HepG2 (cell line): ENCODE measurements at regions not wholly inside any gene's neighbourhood (a gene's known extent, or its start where the extent isn't known, plus 50 kb on each side); places are given as distances from the start of the nearest gene placed in this dataset.

Experiments
- ATAC-seq: fragments of 200-7000 bp; cut with Tn5 transposase; 3 replicates; pipeline ENCODE4 v1.9.1; 2020; ENCODE audit warnings: mild to moderate bottlenecking, moderate library complexity
- BruUV-seq: library from RNA; stranded (reverse); fragments of 400-500 nt; replicated peaks from 2 replicates; lab custom pipeline; 2021; lab: Mats Ljungman, UMichigan
- CTCF ChIA-PET: fragments of 300-600 bp; formaldehyde crosslinking; extraction: SDS; loops from one replicate; lab custom pipeline; 2021; ENCODE audit warnings: low total read pairs, inconsistent platforms, low intra/inter-chr PET ratio; lab: Yijun Ruan, JAX
- POLR2A ChIA-PET: fragments of 350-600 bp; sonication (Branson Sonifier 250); formaldehyde crosslinking; loops from one replicate; lab custom pipeline; 2020; ENCODE audit warnings: antibody characterized with exemption, inconsistent platforms; lab: Yijun Ruan, JAX
- DNase-seq: peaks from one replicate; pipeline ENCODE4 v3.0.0-alpha.2; 2015; ENCODE audit warnings: low spot score
- FAIRE-seq: peaks from 3 replicates; lab custom pipeline; 2011; peaks lifted over from hg19 to GRCh38; lab: Jason Lieb, UNC
- H2AFZ ChIP-seq: one replicate; pipeline ENCODE4 v1.6.1; 2011; ENCODE audit warnings: low read length, inconsistent platforms
- H3K27ac ChIP-seq: fragments of 300-600 bp; 3 replicates; pipeline ENCODE4 v1.8.0; 2011; ENCODE audit warnings: mixed run types, mild to moderate bottlenecking, mixed read lengths, low read length, inconsistent platforms; ENCODE audit not compliant: insufficient read depth; ENCODE audit errors: extremely low read length
- H3K27me3 ChIP-seq, 2 experiments: fragments of 200-600 bp in 1 of 2; 2 replicates in 1 of 2; 3 replicates in 1 of 2; pipeline versions ENCODE4 v1.6.0 to v1.8.0; 2011; ENCODE audit warnings: low read length in 2 of 2, mild to moderate bottlenecking in 2 of 2, moderate library complexity in 2 of 2, inconsistent platforms in 1 of 2; ENCODE audit not compliant: insufficient read depth in 2 of 2, control insufficient read depth in 1 of 2
- H3K36me3 ChIP-seq, 2 experiments: fragments of 200-600 bp in 1 of 2; replicated peaks in 1 of 2; 2 replicates in 1 of 2; 3 replicates in 1 of 2; pipeline versions ENCODE4 v1.5.1 to v1.8.0; 2011; ENCODE audit warnings: low read length in 2 of 2, inconsistent platforms in 1 of 2; ENCODE audit not compliant: insufficient read depth in 2 of 2, control insufficient read depth in 1 of 2
- H3K4me1 ChIP-seq: 2 replicates; pipeline ENCODE4 v1.5.1; 2012; ENCODE audit warnings: low read length, inconsistent platforms; ENCODE audit not compliant: insufficient read depth
- H3K4me2 ChIP-seq: 2 replicates; pipeline ENCODE4 v1.6.0; 2011; ENCODE audit warnings: low read depth, low read length, inconsistent platforms
- H3K4me3 ChIP-seq, 3 experiments: fragments of 200-600 bp in 1 of 3; sonication (generic), shearing (Covaris generic) in 1 of 3; replicated peaks in 1 of 3; 2 replicates each; pipeline ENCODE4 v1.5.1; 2011 to 2016; ENCODE audit warnings: low read length in 3 of 3, inconsistent platforms in 2 of 3, low read depth in 2 of 3, mild to moderate bottlenecking in 2 of 3, control low read depth in 1 of 3, mixed read lengths in 1 of 3; ENCODE audit not compliant: insufficient read depth in 1 of 3
- H3K79me2 ChIP-seq: one replicate; pipeline ENCODE4 v1.6.1; 2011; ENCODE audit warnings: low read length, inconsistent platforms; ENCODE audit not compliant: insufficient read depth
- H3K9ac ChIP-seq: 2 replicates; pipeline ENCODE4 v1.6.0; 2011; ENCODE audit warnings: mild to moderate bottlenecking, low read depth, low read length, inconsistent platforms; ENCODE audit not compliant: insufficient read depth
- H3K9me3 ChIP-seq: 2 replicates; pipeline ENCODE4 v1.5.1; 2012; ENCODE audit warnings: mild to moderate bottlenecking, low read length
- H4K20me1 ChIP-seq: 2 replicates; pipeline ENCODE4 v1.6.0; 2011; ENCODE audit warnings: inconsistent platforms, mild to moderate bottlenecking, low read length, moderate library complexity; ENCODE audit not compliant: insufficient read depth
- KDM5A ChIP-seq: fragments of 200-600 bp; sonication (generic); IDR thresholded peaks from 2 replicates; pipeline ENCODE4 v1.7.0; 2018; ENCODE audit warnings: antibody characterized with exemption, mild to moderate bottlenecking, low read length, borderline replicate concordance
- NFKBIZ ChIP-seq: IDR thresholded peaks from 2 replicates; pipeline ENCODE4 v1.6.1; 2018; ENCODE audit warnings: missing genetic modification reagents, missing compliant biosample characterization
- POLR2A ChIP-seq, 2 experiments: IDR thresholded peaks; 2 replicates each; pipeline ENCODE4 v1.6.1; 2011; ENCODE audit warnings: low read depth in 2 of 2, low read length in 2 of 2, mild to moderate bottlenecking in 1 of 2, moderate library complexity in 1 of 2; ENCODE audit not compliant: insufficient read depth in 1 of 2
- SNAI1 ChIP-seq: sonication (generic); formaldehyde crosslinking; IDR thresholded peaks from 2 replicates; pipeline ENCODE4 v1.5.0; 2020; ENCODE audit warnings: mild to moderate bottlenecking, missing genetic modification reagents, borderline replicate concordance
- THAP11 ChIP-seq: IDR thresholded peaks from 2 replicates; pipeline ENCODE4 v1.6.1; 2016; ENCODE audit warnings: missing biosample characterization, missing genetic modification reagents
- ZNF788 ChIP-seq: sonication (generic); formaldehyde crosslinking; IDR thresholded peaks from 2 replicates; pipeline ENCODE4 v1.5.0; 2020; ENCODE audit warnings: mild to moderate bottlenecking, missing genetic modification reagents, borderline replicate concordance
- ZZZ3 ChIP-seq: sonication (generic); formaldehyde crosslinking; IDR thresholded peaks from 2 replicates; pipeline ENCODE4 v1.4.0; 2020; ENCODE audit warnings: missing genetic modification reagents, mild to moderate bottlenecking, borderline replicate concordance
- WGBS: methylation state at CpG from one replicate; pipeline ENCODE4 v1.1.6; 2017; ENCODE audit warnings: low lambda C conversion rate; 5-methylcytosine and 5-hydroxymethylcytosine counted together
- in situ Hi-C: cut with HindIII; loops from 2 replicates; pipeline ENCODE4 v1.10.0; 2017; ENCODE audit warnings: low pct_unique_long_range_greater_than_20kb; ENCODE audit not compliant: extremely low pct_ligation_motif_present
- intact Hi-C: fragments of 100-400 bp; cut with micrococcal nuclease; formaldehyde crosslinking; loops from one replicate; pipeline ENCODE4 v1.10.0; 2022; ENCODE audit not compliant: unreplicated experiment
- TF ChIP-seq, protein P1 (sequence below): sonication (generic); formaldehyde crosslinking; IDR thresholded peaks from 2 replicates; pipeline ENCODE4 v1.5.1; 2020; ENCODE audit warnings: mild to moderate bottlenecking, missing genetic modification reagents

DNA sequence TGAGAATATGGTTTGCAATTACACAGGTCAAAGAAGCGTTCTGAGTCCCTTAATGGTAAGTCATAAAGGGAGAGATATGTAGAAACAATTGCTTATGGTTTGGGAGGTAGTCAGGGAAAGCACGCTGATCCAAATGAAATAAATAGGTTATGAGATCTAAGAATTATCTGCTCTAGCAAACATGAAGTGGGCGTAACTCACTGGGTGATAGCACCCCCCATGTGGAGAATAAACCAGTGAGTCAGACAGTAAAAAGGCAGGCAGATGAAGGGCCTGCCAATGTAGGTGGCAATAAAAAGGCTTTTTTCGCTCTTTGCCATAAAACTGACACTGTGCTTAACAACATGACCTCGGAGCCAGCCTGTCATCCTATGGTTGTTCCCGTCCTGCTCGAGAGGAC, 306.9 kb downstream of the GLRX3 start (continued):
- TF ChIP-seq, protein P1, sequence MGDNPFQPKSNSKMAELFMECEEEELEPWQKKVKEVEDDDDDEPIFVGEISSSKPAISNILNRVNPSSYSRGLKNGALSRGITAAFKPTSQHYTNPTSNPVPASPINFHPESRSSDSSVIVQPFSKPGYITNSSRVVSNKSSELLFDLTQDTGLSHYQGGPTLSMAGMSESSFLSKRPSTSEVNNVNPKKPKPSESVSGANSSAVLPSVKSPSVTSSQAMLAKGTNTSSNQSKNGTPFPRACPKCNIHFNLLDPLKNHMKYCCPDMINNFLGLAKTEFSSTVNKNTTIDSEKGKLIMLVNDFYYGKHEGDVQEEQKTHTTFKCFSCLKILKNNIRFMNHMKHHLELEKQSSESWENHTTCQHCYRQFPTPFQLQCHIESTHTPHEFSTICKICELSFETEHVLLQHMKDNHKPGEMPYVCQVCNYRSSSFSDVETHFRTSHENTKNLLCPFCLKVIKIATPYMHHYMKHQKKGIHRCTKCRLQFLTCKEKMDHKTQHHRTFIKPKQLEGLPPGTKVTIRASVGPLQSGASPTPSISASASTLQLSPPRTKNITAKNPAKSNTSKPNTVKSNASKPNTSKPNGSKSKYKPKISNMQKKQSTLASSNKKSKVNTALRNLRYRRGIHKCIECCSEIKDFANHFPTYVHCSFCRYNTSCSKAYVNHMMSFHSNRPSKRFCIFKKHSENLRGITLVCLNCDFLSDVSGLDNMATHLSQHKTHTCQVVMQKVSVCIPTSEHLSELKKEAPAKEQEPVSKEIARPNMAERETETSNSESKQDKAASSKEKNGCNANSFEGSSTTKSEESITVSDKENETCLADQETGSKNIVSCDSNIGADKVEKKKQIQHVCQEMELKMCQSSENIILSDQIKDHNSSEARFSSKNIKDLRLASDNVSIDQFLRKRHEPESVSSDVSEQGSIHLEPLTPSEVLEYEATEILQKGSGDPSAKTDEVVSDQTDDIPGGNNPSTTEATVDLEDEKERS (CRISPR knock-in tag) = no peak
- TF ChIP-seq ZNF788 (no peak), POLR2A (IDR thresholded peaks at IDR 0.05; ENCODE audit: insufficient read depth in 1 of 2, low read depth in 2 of 2, low read length in 2 of 2) (no peak)

DNA sequence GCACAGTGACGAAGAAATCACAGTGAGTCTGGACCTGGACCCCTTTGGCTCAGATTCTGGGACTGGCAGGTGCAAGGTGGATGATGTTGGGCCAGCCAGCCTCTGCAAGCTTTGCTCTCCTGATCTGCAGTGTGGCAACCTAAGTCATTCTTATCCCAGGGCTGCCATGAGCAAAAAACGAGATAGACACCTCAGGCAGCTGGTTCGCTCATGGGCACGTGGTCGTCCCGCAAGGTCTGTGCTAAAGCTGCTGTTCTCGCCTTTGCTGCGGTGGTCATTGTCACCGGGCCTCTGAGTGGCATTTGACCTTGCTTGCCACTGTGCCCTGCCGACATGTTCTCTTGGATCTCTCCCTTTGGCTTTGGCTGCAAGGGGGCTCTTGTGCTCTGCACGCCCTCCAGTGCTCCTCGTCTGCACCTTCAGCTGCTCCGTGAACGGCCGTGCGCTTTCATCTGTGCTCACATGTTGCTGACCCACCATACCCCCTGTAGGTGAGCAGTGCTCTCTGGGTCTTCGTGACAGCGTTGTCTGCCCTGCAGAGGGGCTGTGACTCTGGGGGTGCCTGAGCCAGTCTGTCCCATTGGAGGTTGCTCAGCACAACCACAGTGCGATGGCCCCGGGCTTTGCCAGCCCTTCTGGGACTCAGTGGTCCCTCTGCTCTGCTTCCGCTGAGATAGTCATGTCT, 317.0 kb downstream of the GLRX3 start:
- intact Hi-C loops = no loop called here
- FAIRE-seq (no peak), ATAC-seq (no peak), DNase-seq (no peak)
- Histone ChIP-seq H2AFZ (no peak overlapping the region), H3K27me3 (no peaks in the 10 kb centered on the region; a peak in 2 of 5 replicates), H3K4me2 (no peak overlapping the region), H3K27ac (no peak overlapping the region), H3K4me3 (no peak overlapping the region), H3K36me3 (no peaks in the 10 kb centered on the region), H3K4me1 (no peaks in the 10 kb centered on the region), H4K20me1 (no peaks in the 10 kb centered on the region), H3K79me2 (no peaks in the 10 kb centered on the region), H3K9ac (no peak overlapping the region), H3K9me3 (no peaks in the 10 kb centered on the region)
- BruUV-seq = no TSS peak
- CTCF ChIA-PET = no interaction called here
- POLR2A ChIA-PET = no interaction called here
- TF ChIP-seq NFKBIZ (CRISPR knock-in tag) = no peak
- no peak for TF ChIP-seq SNAI1 (CRISPR knock-in tag)
- no peak for TF ChIP-seq ZZZ3 (CRISPR knock-in tag)
- TF ChIP-seq KDM5A = no peak
- no peak for TF ChIP-seq THAP11 (CRISPR knock-in tag)
- WGBS = 0% methylated on average over 2 of the region's 21 CpGs
- in situ Hi-C loops = no loop called here
